Lower leg skin (tissue), 4 donors: ENCODE measurements at regions not wholly inside any gene's neighbourhood (a gene's known extent, or its start where the extent isn't known, plus 50 kb on each side); places are given as distances from the start of the nearest gene placed in this dataset.

Source experiments
- DNase-seq, 2 donors: peaks; one replicate each; pipeline ENCODE4 v3.0.0-alpha.2; 2019; ENCODE audit warnings: low spot score in 2 of 2
- H3K4me3 ChIP-seq: fragments of 200-600 bp; sonication (generic); 2 replicates; pipeline ENCODE4 v1.5.1; 2017; ENCODE audit warnings: mild to moderate bottlenecking, low read depth; ENCODE audit not compliant: poor library complexity, severe bottlenecking
- POLR2A ChIP-seq, 2 donors: fragments of 450-650 bp; IDR thresholded peaks; one replicate each; pipeline ENCODE4 v1.6.1; 2016 to 2017; ENCODE audit warnings: antibody characterized with exemption in 2 of 2, mild to moderate bottlenecking in 1 of 2, moderate library complexity in 1 of 2
- WGBS, 2 donors: methylation state at CpG; one replicate each; pipeline ENCODE4 v1.1.5; 2018; 5-methylcytosine and 5-hydroxymethylcytosine counted together
- intact Hi-C: fragments of 100-400 bp; cut with DNase I; formaldehyde crosslinking; loops from one replicate; pipeline ENCODE4 v1.15.0; 2023; ENCODE audit warnings: low total_unique reads
- TF ChIP-seq, protein P1 (sequence below), 3 donors: fragments of 450-650 bp; IDR thresholded peaks; one replicate each; pipeline ENCODE4 v1.5.1; 2016; ENCODE audit warnings: antibody characterized with exemption in 3 of 3, mild to moderate bottlenecking in 3 of 3, moderate library complexity in 2 of 3

DNA sequence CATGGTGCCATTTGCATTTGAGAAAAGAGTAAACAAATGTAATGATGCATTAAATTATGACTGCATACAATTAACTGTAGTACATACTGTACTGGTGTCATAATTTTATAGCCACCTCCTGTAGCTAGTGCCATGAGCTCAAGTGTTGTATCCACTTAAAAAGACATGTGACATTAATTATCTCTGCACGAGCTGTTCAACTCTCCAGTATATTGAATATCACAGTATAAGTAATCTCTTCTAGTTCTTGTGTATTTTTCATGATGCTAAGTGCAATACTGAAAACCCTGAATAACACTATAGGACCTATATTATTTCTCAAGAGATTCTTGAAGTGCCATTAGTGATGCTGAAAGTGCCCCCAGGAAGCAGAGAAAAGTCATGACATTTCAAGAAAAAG is 387.3 kb downstream of the PCDH17 start:
- WGBS, 2 donors: 57 to 65% methylated on average over 1 of the region's 1 CpG
- intact Hi-C loops: no loop called here
- H3K4me3 ChIP-seq: no peak overlapping the region
- TF ChIP-seq POLR2A (IDR thresholded peaks at IDR 0.05): no peak
- TF ChIP-seq, protein P1, sequence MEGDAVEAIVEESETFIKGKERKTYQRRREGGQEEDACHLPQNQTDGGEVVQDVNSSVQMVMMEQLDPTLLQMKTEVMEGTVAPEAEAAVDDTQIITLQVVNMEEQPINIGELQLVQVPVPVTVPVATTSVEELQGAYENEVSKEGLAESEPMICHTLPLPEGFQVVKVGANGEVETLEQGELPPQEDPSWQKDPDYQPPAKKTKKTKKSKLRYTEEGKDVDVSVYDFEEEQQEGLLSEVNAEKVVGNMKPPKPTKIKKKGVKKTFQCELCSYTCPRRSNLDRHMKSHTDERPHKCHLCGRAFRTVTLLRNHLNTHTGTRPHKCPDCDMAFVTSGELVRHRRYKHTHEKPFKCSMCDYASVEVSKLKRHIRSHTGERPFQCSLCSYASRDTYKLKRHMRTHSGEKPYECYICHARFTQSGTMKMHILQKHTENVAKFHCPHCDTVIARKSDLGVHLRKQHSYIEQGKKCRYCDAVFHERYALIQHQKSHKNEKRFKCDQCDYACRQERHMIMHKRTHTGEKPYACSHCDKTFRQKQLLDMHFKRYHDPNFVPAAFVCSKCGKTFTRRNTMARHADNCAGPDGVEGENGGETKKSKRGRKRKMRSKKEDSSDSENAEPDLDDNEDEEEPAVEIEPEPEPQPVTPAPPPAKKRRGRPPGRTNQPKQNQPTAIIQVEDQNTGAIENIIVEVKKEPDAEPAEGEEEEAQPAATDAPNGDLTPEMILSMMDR (IDR thresholded peaks at IDR 0.05): no peak
- no peak for DNase-seq

DNA sequence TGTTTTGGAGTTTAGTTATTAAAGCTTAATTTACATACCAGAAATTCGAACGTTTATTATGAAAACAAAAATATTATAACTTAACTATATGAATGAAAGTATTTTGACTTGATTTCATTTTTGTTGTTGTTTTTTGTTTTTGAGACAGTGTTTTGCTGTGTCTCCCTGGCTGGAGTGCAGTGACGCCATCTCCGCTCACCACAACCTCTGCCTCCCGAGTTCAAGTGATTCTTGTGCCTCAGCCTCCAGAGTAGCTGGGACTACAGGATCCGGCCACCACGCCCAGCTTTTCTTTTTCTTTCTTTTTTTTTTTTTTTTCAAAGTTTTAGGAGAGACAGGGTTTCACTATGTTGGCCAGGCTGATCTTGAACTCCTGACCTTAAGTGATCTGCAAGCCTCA is 392.6 kb downstream of the PCDH17 start:
- no peak overlapping the region for H3K4me3 ChIP-seq
- TF ChIP-seq, protein P1 (IDR thresholded peaks at IDR 0.05): no peak
- TF ChIP-seq POLR2A (IDR thresholded peaks at IDR 0.05): no peak
- WGBS, 2 donors: 92% methylated on average over 7 of the region's 7 CpGs
- no peak for DNase-seq
- intact Hi-C loops: no loop called here

DNA sequence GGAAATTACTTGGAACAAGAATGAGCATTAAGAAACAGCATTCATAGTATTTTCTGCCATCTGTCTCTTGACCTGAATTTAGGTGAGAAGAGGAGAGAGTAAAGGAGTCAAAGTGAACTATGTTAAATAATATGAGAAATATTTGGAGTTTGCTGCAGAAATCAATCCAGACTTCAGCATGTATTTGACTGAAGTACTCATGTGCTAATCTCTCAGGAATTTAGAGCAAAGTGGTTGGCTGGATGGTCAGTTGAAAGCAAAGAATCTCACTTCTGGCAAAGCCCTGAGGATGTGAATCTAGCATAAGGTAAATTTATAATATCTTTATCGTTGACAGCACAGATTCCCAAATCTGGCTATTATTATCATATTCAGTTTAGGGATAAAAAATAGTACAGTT is 394.3 kb downstream of the PCDH17 start:
- WGBS, 2 donors: 29 to 36% methylated on average over 1 of the region's 1 CpG
- intact Hi-C loops: no loop called here
- no peak overlapping the region for H3K4me3 ChIP-seq
- TF ChIP-seq, protein P1 (IDR thresholded peaks at IDR 0.05): no peak
- no peak for TF ChIP-seq POLR2A (IDR thresholded peaks at IDR 0.05)
- no peak for DNase-seq

DNA sequence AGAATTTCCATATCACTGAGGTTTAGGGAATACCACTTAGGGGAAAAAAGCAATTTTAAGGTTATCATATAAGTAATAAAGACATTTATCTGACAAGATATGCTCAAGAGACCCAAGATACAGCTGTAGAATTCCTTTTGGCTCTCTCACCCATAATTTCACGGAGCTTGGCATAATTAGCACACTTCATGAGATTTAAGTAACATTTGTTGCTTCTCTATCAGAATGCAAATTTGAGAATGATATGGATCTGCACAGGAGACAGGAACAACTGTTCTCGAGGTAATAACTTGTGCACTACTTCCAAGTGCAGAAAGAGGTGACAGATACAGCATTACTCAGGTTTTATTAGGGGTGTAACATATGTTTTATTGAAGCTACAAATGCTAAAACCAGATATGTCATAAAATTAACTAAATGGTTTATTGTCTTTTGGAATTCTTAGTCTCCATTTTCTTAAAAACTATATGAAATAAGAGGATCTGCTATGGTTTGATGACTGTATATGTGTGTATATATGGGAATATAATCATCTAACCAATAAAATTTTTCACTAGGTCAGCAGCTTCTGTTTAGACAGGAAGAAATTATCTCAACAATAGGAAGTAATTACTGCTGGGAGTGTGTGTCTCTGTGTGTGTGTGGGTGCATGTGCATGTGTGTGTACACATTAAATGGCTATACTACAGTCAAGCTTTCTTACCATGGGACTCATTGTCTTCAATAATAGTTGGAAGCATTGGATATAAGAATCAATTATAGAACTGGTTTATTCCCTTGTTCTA is 401.3 kb downstream of the PCDH17 start:
- 37 to 61% methylated on average over 2 of the region's 2 CpGs for WGBS, 2 donors
- intact Hi-C loops: no loop called here
- H3K4me3 ChIP-seq: no peak overlapping the region
- no peak for TF ChIP-seq POLR2A (IDR thresholded peaks at IDR 0.05)
- TF ChIP-seq, protein P1 (IDR thresholded peaks at IDR 0.05): no peak
- no peak for DNase-seq

DNA sequence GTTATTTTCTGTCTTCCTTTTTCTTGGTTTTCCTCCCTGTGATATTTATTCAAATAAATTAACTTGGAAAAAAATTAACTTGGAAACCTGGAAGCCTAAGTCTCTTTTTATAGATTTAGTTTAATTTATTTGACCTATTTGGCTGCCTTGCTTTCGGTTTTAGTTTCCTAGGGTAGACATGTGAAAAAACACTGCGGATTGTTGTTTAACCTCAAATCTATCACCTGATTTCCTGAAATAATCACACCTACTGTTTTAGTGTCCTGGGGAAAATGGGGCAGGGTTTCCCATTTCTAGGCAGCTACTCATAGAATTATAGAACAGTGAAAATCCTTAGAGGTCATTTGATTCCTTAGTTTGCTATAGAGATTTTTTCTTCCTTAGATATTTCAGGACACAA is 412.4 kb downstream of the PCDH17 start:
- no peak for TF ChIP-seq POLR2A (IDR thresholded peaks at IDR 0.05)
- TF ChIP-seq, protein P1 (IDR thresholded peaks at IDR 0.05): no peak
- intact Hi-C loops: no loop called here
- 80 to 82% methylated on average over 2 of the region's 2 CpGs for WGBS, 2 donors
- no peak for DNase-seq
- H3K4me3 ChIP-seq: no peak overlapping the region

DNA sequence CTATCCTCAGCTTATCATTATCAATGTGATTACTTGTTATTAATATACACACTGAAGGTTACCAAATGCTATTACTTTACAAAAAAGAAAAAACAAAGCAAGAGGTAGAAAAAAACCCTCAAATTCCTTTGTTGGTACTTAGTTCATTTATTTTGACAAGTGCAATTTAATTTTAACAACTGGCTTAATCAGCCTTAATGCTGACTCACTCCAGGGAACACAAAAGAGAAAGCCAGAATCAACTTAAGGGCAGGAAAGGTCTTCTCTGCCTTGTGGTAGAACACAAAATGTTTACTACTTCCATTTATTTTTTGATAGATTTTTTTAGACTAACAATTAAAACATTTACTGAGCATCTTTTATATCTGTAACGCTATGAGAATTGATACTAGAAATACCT is 417.1 kb downstream of the PCDH17 start:
- intact Hi-C loops: no loop called here
- TF ChIP-seq, protein P1 (IDR thresholded peaks at IDR 0.05): no peak
- no peak for TF ChIP-seq POLR2A (IDR thresholded peaks at IDR 0.05)
- WGBS, 2 donors: 95 to 97% methylated on average over 1 of the region's 1 CpG
- no peak overlapping the region for H3K4me3 ChIP-seq
- no peak for DNase-seq
